Esophagus (tissue), 2 donors: ENCODE measurements at regions not wholly inside any gene's neighbourhood (a gene's known extent, or its start where the extent isn't known, plus 50 kb on each side); places are given as distances from the start of the nearest gene placed in this dataset.
"Not testable (repeated sequence)": the region's sequence is repeated elsewhere in the genome, so short reads cannot be mapped to it uniquely, and the experiment has no call there.

ENCODE experiments used
- H3K27ac ChIP-seq, 2 donors: one replicate each; pipeline ENCODE4 v1.5.1; 2013; ENCODE audit warnings: low read depth in 2 of 2, mild to moderate bottlenecking in 2 of 2, inconsistent platforms in 1 of 2, low read length in 1 of 2, moderate library complexity in 1 of 2
- H3K27me3 ChIP-seq, 2 donors: one replicate each; pipeline ENCODE4 v1.6.1; 2013; ENCODE audit warnings: low read length in 2 of 2, control low read depth in 1 of 2, mild to moderate bottlenecking in 1 of 2; ENCODE audit not compliant: insufficient read depth in 2 of 2, control insufficient read depth in 1 of 2
- H3K36me3 ChIP-seq, 2 donors: one replicate each; pipeline ENCODE4 v1.6.1; 2013; ENCODE audit warnings: low read length in 1 of 2; ENCODE audit not compliant: control insufficient read depth in 2 of 2, insufficient read depth in 2 of 2
- H3K4me1 ChIP-seq, 2 donors: one replicate each; pipeline ENCODE4 v1.6.1; 2013; ENCODE audit warnings: low read length in 1 of 2; ENCODE audit not compliant: control insufficient read depth in 2 of 2, insufficient read depth in 2 of 2
- H3K4me3 ChIP-seq, 2 donors: one replicate each; pipeline ENCODE4 v1.5.1; 2013; ENCODE audit warnings: low read length in 2 of 2, mild to moderate bottlenecking in 2 of 2, low read depth in 1 of 2, moderate library complexity in 1 of 2
- H3K9me3 ChIP-seq, 2 donors: one replicate each; pipeline ENCODE4 v1.6.1; 2013; ENCODE audit warnings: mild to moderate bottlenecking in 2 of 2, low read depth in 1 of 2, low read length in 1 of 2, moderate library complexity in 1 of 2; ENCODE audit not compliant: control insufficient read depth in 2 of 2, insufficient read depth in 1 of 2
- WGBS, 2 donors: extraction: QIAGEN DNeasy Blood & Tissue Kit; methylation state at CpG; one replicate each; pipeline ENCODE4 v1.1.7; 2013; 5-methylcytosine and 5-hydroxymethylcytosine counted together
- donor health status: healthy with polysubstance abuse.
- donor health status: Bipolar disorder and iron deficiency.

- WGBS, 2 donors = 71 to 77% methylated on average over 2 of the region's 2 CpGs
- no peaks in the 10 kb centered on the region for H3K9me3 ChIP-seq
- H3K36me3 ChIP-seq = no peaks in the 10 kb centered on the region
- no peaks in the 10 kb centered on the region for H3K4me1 ChIP-seq
- no peak overlapping the region for H3K4me3 ChIP-seq
- H3K27ac ChIP-seq = no peak overlapping the region
- no peaks in the 10 kb centered on the region for H3K27me3 ChIP-seq
These were observed 626.7 kb downstream of the PRR16 start for GRCh38 chr5:121090822-121091221.

DNA sequence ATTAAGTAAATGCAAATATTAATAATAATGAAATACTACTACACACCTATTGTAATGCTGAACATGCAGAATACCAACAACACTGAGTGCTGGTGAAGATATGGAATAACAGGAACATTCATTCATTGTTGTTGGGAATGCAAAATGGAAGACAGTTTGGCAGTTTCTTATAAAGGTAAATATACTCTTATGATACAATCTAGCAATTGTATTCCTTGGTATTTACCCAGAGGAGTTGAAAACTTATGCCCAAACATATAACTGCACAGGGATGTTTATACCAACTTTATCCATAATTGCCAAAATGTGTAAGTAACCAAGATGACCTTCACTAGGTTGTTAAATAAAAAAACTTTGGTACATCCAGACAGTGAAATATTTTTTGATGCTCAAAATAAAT lies 636.8 kb downstream of the PRR16 start:
- no peak overlapping the region for H3K4me3 ChIP-seq
- no peak overlapping the region for H3K27ac ChIP-seq
- H3K27me3 ChIP-seq = no peaks in the 10 kb centered on the region
- no peaks in the 10 kb centered on the region for H3K4me1 ChIP-seq
- H3K9me3 ChIP-seq = no peaks in the 10 kb centered on the region
- no peaks in the 10 kb centered on the region for H3K36me3 ChIP-seq

GRCh38 chr5:121105921-121106320 lies 641.8 kb downstream of the PRR16 start:
- H3K27ac ChIP-seq = no peak overlapping the region
- H3K9me3 ChIP-seq = peaks cover 0 to 5% of the 10 kb centered on the region in 2 donors
- H3K4me1 ChIP-seq = no peaks in the 10 kb centered on the region
- H3K27me3 ChIP-seq = no peaks in the 10 kb centered on the region
- no peak overlapping the region for H3K4me3 ChIP-seq
- no peaks in the 10 kb centered on the region for H3K36me3 ChIP-seq
- 70 to 75% methylated on average over 2 of the region's 2 CpGs for WGBS, 2 donors

DNA sequence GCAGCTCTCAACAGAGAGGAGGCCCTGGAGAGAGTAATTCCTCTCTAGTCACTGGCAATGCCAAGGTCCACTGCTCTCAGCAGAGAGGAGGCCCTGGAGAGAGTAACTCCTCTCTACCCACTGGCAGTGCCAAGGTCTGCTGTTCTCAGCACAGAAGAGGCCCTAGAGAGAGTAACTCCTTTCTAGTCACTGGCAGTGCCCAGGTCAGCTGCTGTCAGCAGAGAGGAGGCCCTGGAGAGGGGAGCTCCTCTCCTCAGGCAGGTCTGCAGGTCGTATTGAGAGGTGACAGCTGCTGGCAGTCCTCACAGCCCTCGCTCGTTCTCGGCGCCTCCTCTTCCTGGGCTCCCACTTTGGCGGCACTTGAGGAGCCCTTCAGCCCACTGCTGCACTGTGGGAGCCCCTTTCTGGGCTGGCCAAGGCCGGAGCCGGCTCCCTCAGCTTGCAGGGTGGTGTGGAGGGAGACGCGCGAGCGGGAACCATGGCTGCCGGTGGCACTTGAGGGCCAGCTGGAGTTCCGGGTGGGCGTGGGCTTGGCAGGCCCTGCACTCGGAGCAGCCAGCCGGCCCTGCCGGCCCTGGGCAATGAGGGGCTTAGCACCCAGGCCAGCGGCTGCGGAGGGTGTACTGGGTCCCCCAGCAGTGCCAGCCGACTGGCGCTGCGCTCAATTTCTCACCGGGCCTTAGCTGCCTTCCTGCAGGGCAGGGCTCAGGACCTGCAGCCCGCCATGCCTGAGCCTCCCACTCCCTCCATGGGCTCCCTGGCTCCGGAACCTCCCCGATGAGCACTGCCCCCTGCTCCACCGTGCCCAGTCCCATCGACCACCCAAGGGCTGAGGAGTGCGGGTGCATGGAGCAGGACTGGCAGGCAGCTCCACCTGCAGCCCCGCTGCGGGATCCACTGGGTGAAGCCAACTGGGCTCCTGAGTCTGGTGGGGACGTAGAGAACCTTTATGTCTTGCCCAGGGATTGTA lies 642.9 kb downstream of the PRR16 start:
- not testable (repeated sequence) for H3K27ac ChIP-seq, H3K4me3 ChIP-seq, H3K36me3 ChIP-seq, H3K4me1 ChIP-seq, H3K27me3 ChIP-seq, H3K9me3 ChIP-seq
- WGBS, 2 donors = 92 to 93% methylated on average over 29 to 33 of the region's 33 CpGs

GRCh38 chr5:121108725-121109124 lies 644.6 kb downstream of the PRR16 start:
- H3K36me3 ChIP-seq = no peaks in the 10 kb centered on the region
- WGBS, 2 donors = 79 to 83% methylated on average over 10 of the region's 10 CpGs
- no peak overlapping the region for H3K27ac ChIP-seq
- no peaks in the 10 kb centered on the region for H3K27me3 ChIP-seq
- peaks cover 0 to 5% of the 10 kb centered on the region in 2 donors for H3K9me3 ChIP-seq
- H3K4me3 ChIP-seq = no peak overlapping the region
- H3K4me1 ChIP-seq = no peaks in the 10 kb centered on the region

- H3K36me3 ChIP-seq = no peaks in the 10 kb centered on the region
- no peak overlapping the region for H3K27ac ChIP-seq
- 38 to 56% methylated on average over 1 of the region's 1 CpG for WGBS, 2 donors
- H3K27me3 ChIP-seq = no peaks in the 10 kb centered on the region
- H3K4me3 ChIP-seq = no peak overlapping the region
- H3K4me1 ChIP-seq = no peaks in the 10 kb centered on the region
- H3K9me3 ChIP-seq = peaks cover 0 to 5% of the 10 kb centered on the region in 2 donors
These were observed 645.7 kb downstream of the PRR16 start for GRCh38 chr5:121109817-121110216.

DNA sequence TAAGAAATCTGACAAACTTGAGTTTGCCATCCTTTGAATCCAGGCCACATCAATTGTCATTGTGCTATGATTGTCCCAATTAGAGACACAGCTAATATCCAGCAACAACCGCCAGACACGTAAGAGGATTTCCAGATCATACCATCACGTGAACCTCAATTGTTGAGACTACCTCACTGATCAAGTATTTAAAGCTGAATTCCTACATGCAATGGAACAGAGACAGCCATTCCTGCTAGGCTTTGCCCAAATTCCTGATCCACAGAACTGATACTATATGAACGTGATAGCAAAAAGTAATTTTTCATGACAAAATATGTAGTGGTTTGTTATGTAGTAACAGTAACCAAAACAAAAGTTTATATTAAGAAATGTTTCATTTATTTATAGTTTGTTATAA lies 657.7 kb downstream of the PRR16 start:
- Histone ChIP-seq H3K27ac (no peak overlapping the region), H3K9me3 (no peaks in the 10 kb centered on the region), H3K4me3 (no peak overlapping the region), H3K4me1 (no peaks in the 10 kb centered on the region), H3K36me3 (no peaks in the 10 kb centered on the region), H3K27me3 (no peaks in the 10 kb centered on the region)
- 76 to 83% methylated on average over 4 of the region's 4 CpGs for WGBS, 2 donors

GRCh38 chr5:121138495-121138907 lies 674.4 kb downstream of the PRR16 start:
- no peak overlapping the region for H3K4me3 ChIP-seq
- no peaks in the 10 kb centered on the region for H3K4me1 ChIP-seq
- H3K9me3 ChIP-seq = no peaks in the 10 kb centered on the region
- H3K36me3 ChIP-seq = no peaks in the 10 kb centered on the region
- H3K27me3 ChIP-seq = no peaks in the 10 kb centered on the region
- H3K27ac ChIP-seq = no peak overlapping the region
- WGBS, 2 donors = 24 to 26% methylated on average over 1 of the region's 1 CpG

DNA sequence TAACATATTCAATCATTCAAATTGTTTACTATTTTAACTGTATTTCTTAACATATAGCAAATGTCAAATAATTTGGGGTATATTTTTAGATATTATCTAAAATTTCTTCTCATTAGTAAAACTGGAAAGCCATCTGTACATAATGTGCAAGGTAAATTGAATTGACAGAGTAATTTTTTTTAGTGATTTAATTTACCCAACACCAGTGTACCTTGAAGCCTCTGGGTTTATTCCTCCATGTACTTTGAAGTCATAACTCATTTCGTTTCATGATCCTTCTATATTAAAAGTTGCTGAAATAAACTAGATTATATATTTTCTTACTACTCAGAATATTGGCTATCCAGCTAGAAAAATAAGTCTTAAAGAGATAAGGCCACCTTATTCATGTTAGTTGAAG lies 674.9 kb downstream of the PRR16 start:
- H3K36me3 ChIP-seq = no peaks in the 10 kb centered on the region
- no peaks in the 10 kb centered on the region for H3K27me3 ChIP-seq
- no peaks in the 10 kb centered on the region for H3K9me3 ChIP-seq
- 52 to 55% methylated on average over 1 of the region's 1 CpG for WGBS, 2 donors
- H3K27ac ChIP-seq = no peak overlapping the region
- no peaks in the 10 kb centered on the region for H3K4me1 ChIP-seq
- H3K4me3 ChIP-seq = no peak overlapping the region

- 51 to 55% methylated on average over 1 of the region's 1 CpG for WGBS, 2 donors
- Histone ChIP-seq H3K27ac (no peak overlapping the region), H3K4me1 (no peaks in the 10 kb centered on the region), H3K4me3 (no peak overlapping the region), H3K27me3 (no peaks in the 10 kb centered on the region), H3K9me3 (no peaks in the 10 kb centered on the region), H3K36me3 (no peaks in the 10 kb centered on the region)
These were observed 680.7 kb downstream of the PRR16 start for GRCh38 chr5:121144764-121145163.
